DND-41 (cell line): ENCODE measurements at regions not wholly inside any gene's neighbourhood (a gene's known extent, or its start where the extent isn't known, plus 50 kb on each side); places are given as distances from the start of the nearest gene placed in this dataset.

ENCODE experiments used
- CTCF ChIP-seq: IDR thresholded peaks from 2 replicates; pipeline ENCODE4 v1.5.1; 2012; ENCODE audit warnings: borderline replicate concordance, low read length, moderate library complexity, mild to moderate bottlenecking; ENCODE audit not compliant: poor library complexity, severe bottlenecking; ENCODE audit errors: extremely low read depth
- EZH2 ChIP-seq: IDR thresholded peaks from 3 replicates; pipeline ENCODE4 v1.6.1; 2012; ENCODE audit warnings: borderline replicate concordance, low read depth, mild to moderate bottlenecking, moderate library complexity, low read length, inconsistent platforms; ENCODE audit not compliant: severe bottlenecking

GRCh38 chr9:26694381-26695297 lies 198.0 kb downstream of the CAAP1 start:
- no peak for TF ChIP-seq EZH2
- TF ChIP-seq CTCF = no peak
